ENCODE measurements at regions not wholly inside any gene's neighbourhood (a gene's known extent, or its start where the extent isn't known, plus 50 kb on each side); places are given as distances from the start of the nearest gene placed in this dataset.

DNA sequence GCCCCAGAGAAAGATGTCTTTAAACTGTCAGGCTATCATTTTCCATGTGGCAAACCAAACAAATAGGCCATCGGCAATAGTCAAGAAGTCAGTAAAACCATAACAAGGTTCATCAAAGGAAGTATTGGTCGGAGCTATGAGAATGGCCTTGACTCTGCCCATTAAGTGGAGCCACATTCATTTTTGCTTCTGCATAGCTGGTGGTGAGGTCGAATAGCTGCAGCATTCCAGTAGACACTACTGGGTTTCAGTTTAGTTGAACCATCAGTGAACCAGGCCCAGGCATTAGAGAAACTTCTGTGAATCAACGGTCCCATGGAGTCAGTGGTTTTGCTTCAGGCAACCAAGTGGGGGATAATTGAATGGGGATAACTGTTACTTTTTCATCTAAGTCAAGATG is 92.0 kb upstream of the MED14 start:
- no peak for TF ChIP-seq TAF1 (IDR thresholded peaks at IDR 0.05; ENCODE audit: borderline replicate concordance, low read depth, low read length)
- TF ChIP-seq POLR2AphosphoS5 (IDR thresholded peaks at IDR 0.05; ENCODE audit: low read depth, low read length), result no peak
- no peak for TF ChIP-seq POLR2A (IDR thresholded peaks at IDR 0.05; ENCODE audit: low read depth, low read length)
- FAIRE-seq (no peak), DNase-seq (ENCODE audit: insufficient read length) (no peak)

DNA sequence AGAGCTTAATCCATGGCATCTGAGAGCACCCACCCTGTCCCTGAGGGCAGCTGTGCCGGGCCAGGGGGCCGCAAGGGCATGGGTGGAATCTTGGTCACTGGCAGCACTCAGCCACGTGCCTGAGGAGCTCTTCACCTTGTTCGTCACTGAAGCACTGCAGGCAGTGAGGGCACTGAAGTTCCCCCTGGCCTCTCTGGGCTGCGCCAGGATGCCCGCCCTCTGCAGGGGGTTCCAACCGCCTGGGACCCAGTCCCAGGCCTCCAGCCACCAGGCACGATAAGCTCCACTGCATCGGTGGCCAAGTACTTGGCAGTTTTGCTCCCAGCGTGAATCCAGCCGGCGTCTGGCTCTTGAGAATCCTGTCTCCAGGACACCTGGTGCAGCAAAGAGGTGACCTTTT is 96.4 kb upstream of the MED14 start:
- no peak for DNase-seq (ENCODE audit: insufficient read length)
- TF ChIP-seq POLR2A (IDR thresholded peaks at IDR 0.05; ENCODE audit: low read depth, low read length) (no peak), TAF1 (IDR thresholded peaks at IDR 0.05; ENCODE audit: borderline replicate concordance, low read depth, low read length) (no peak), POLR2AphosphoS5 (IDR thresholded peaks at IDR 0.05; ENCODE audit: low read depth, low read length) (no peak)
- no peak for FAIRE-seq

DNA sequence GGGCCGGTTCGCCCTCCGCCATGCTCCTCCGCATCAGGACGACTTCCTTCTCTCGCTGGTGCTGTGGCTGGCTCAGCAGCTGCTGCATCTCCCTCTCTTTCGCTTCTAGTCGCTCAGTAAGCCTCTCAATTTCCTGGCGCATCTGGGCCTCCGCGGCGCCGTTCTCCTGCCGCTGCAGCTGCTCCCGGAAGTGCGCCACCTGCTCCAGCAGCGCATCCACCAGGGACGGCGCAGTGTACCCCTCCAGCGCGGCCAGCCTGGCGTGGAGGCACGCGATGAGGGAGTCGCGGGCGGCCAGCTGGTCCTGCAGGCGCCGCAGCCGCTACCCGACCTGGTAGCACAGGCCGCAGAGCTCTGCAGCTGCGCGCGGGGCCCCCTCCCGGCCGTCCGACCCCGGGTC is 97.4 kb upstream of the MED14 start:
- DNase-seq (ENCODE audit: insufficient read length), result no peak
- TF ChIP-seq POLR2AphosphoS5 (IDR thresholded peaks at IDR 0.05; ENCODE audit: low read depth, low read length), result no peak
- TF ChIP-seq TAF1 (IDR thresholded peaks at IDR 0.05; ENCODE audit: borderline replicate concordance, low read depth, low read length), result no peak
- TF ChIP-seq POLR2A (IDR thresholded peaks at IDR 0.05; ENCODE audit: low read depth, low read length), result no peak
- FAIRE-seq, result no peak

DNA sequence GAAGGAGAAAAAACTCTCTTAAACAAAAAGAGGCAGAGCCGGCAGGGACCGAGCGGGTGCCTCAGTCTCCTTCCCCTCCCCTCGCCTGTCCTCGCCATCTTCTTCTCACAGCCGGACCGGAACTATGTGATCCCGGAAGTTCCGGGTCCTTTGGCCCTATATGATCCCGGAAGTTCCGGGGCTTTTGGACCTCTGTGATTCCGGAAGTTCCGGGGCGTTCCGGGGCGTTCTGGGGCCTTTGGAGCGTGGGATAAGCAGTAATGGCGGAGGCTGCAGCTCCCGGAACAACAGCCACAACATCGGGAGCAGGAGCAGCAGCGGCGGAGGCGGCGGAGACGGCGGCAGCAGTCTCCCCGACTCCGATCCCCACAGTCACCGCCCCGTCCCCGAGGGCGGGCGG is 98.9 kb upstream of the MED14 start:
- FAIRE-seq (no peak), DNase-seq (ENCODE audit: insufficient read length) (no peak)
- TF ChIP-seq TAF1 (IDR thresholded peaks at IDR 0.05; ENCODE audit: borderline replicate concordance, low read depth, low read length) (no peak), POLR2A (IDR thresholded peaks at IDR 0.05; ENCODE audit: low read depth, low read length) (no peak), POLR2AphosphoS5 (IDR thresholded peaks at IDR 0.05; ENCODE audit: low read depth, low read length) (no peak)

DNA sequence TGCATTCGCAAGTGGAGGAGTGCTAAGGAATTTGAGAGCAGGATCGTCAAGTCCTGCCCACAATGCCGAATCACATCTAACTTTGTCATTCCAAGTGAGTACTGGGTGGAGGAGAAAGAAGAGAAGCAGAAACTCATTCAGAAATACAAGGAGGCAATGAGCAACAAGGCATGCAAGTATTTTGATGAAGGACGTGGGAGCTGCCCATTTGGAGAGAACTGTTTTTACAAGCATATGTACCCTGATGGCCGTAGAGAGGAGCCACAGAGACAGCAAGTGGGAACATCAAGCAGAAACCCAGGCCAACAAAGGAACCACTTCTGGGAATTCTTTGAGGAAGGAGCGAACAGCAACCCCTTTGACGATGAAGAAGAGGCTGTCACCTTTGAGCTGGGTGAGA is 100.2 kb upstream of the MED14 start:
- TF ChIP-seq POLR2A (IDR thresholded peaks at IDR 0.05; ENCODE audit: low read depth, low read length) (no peak), TAF1 (IDR thresholded peaks at IDR 0.05; ENCODE audit: borderline replicate concordance, low read depth, low read length) (no peak), POLR2AphosphoS5 (IDR thresholded peaks at IDR 0.05; ENCODE audit: low read depth, low read length) (no peak)
- DNase-seq (ENCODE audit: insufficient read length) (no peak), FAIRE-seq (no peak)

DNA sequence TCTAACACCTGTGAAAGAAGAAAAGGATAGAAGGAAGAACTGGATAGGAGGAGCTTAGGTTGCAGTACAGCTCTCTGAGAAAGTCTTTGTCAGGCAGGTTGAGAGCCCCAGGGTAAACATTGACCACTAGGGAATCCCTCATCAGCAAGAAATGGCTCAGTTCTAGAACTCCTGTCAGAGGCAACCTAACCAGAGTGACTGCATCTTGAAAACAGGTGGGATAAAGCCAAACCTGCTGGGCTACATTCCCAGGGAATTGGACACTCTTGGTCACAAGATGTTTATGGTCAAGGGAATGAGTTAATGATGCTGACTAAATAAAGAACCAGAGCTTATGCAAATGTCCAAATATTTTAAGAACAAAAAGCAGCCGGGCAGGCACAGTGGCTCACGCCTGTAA is 108.3 kb upstream of the MED14 start:
- DNase-seq (ENCODE audit: insufficient read length), result no peak
- no peak for TF ChIP-seq POLR2AphosphoS5 (IDR thresholded peaks at IDR 0.05; ENCODE audit: low read depth, low read length)
- TF ChIP-seq TAF1 (IDR thresholded peaks at IDR 0.05; ENCODE audit: borderline replicate concordance, low read depth, low read length), result no peak
- no peak for TF ChIP-seq POLR2A (IDR thresholded peaks at IDR 0.05; ENCODE audit: low read depth, low read length)
- no peak for FAIRE-seq

DNA sequence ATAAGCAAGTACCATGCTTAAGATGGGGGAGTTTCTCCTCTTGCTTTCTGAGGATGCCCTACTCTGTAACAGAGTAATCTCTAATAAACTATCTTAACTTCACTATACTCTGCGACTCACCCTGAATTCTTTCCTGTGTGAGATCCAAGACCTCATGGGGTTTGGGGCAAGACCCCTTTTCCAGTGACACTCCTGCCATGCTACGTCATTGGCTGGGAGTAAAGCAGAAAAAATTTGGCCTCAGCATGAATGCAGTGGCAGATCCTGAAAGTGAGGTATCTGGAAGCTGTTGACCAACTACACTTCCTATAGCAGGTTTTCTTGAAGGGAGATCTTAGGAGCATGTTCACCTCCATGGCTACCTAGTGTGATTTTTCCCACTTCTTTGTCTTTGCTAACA is 109.1 kb upstream of the MED14 start:
- TF ChIP-seq POLR2A (IDR thresholded peaks at IDR 0.05; ENCODE audit: low read depth, low read length) (no peak), TAF1 (IDR thresholded peaks at IDR 0.05; ENCODE audit: borderline replicate concordance, low read depth, low read length) (no peak), POLR2AphosphoS5 (IDR thresholded peaks at IDR 0.05; ENCODE audit: low read depth, low read length) (no peak)
- DNase-seq (ENCODE audit: insufficient read length) (no peak), FAIRE-seq (peak; percentile 42)

DNA sequence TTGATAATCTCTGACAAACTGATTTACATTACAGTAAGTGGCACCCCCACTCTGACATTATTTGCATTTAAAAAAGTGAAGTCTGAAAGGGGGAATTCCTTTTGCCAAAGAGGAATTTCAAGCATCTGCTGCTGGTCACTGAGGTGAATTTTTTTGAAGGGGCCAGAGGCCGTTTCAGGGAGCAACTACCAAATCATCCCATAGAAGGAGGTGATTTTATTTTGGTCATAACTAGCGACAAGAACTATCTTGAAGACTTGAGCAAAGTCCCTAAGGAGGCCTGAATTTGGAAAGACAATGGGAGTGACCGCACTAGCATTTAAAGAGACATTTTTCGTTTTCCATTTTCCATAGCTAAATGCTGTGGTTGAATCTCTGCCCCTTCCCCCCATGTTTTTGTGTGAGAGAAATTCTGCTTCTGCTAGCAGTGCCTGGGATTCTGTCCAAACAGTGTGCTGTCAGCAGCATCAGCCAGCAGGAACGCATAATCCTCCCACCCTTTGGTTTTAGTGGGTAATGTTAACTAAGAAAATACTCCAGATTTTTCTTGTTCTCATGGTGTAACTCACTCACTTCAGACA is 110.1 kb upstream of the MED14 start:
- DNase-seq (ENCODE audit: insufficient read length), result no peak
- TF ChIP-seq POLR2AphosphoS5 (IDR thresholded peaks at IDR 0.05; ENCODE audit: low read depth, low read length) (no peak), TAF1 (IDR thresholded peaks at IDR 0.05; ENCODE audit: borderline replicate concordance, low read depth, low read length) (no peak), POLR2A (IDR thresholded peaks at IDR 0.05; ENCODE audit: low read depth, low read length) (no peak)
- no peak for FAIRE-seq

DNA sequence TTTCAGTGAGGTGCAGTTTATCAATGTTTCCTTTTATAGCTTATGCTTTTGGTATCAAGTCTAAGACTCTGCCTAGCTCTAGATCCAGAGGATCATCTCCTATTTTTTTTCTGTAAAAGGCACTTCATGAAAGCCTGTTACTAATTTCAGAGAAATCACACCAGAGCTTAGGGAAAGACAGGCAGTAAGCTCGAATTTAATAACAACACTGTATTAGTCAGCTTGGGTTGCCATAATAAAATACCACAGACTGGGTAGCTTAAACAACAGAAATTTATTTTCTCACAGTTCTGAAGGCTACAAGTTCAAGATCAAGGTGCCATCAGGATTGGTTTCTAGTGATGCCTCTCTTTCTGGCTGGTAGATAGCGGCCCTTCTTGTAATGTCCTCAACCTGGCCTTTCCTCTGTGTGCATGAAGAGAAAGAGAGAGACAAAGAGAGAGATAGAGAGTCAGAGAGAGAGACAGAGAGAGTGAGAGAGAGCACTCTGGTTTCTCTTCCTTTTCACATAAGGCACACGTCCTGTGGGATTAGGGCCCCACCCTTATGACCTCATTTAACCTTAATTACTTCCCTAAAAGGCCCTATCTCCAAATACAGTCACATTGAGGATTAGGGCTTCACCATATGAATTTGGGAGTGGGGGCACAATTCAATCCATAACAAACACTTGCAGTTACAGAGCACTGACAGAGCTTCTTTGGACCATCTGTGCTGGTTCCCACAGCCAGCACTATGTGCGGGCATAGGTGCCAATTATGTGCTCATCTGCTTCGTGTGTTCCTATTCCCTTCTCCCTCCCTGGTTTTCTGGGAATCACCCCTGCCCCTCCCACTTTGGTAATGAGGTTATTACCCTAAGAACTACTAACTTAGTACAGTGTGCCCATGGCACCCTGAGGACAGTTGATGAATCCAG is 114.8 kb upstream of the MED14 start:
- TF ChIP-seq TAF1 (IDR thresholded peaks at IDR 0.05; ENCODE audit: borderline replicate concordance, low read depth, low read length) (no peak), POLR2AphosphoS5 (IDR thresholded peaks at IDR 0.05; ENCODE audit: low read depth, low read length) (no peak), POLR2A (IDR thresholded peaks at IDR 0.05; ENCODE audit: low read depth, low read length) (no peak)
- DNase-seq (ENCODE audit: insufficient read length) (no peak), FAIRE-seq (peak; percentile 74)

DNA sequence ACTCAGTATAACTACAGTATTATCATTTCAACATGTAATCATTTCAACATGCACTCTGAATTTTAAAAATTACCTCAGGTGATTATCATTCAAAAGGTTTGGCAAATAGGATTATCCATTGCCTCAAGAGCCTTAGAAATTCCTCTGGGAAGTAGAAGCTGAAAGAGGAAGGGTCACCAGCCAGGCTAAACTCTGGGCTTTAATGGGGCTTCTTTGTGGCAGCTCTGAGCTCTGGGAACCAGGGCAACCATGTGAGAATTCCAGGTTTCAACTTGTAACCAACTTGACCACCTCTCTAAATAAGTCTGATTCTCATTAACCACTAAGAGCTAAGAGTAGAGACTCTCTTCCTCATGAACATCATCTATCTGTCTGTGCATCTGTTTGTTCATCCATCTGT is 117.2 kb upstream of the MED14 start:
- no peak for DNase-seq (ENCODE audit: insufficient read length)
- no peak for TF ChIP-seq POLR2A (IDR thresholded peaks at IDR 0.05; ENCODE audit: low read depth, low read length)
- TF ChIP-seq TAF1 (IDR thresholded peaks at IDR 0.05; ENCODE audit: borderline replicate concordance, low read depth, low read length), result no peak
- no peak for TF ChIP-seq POLR2AphosphoS5 (IDR thresholded peaks at IDR 0.05; ENCODE audit: low read depth, low read length)
- no peak for FAIRE-seq

DNA sequence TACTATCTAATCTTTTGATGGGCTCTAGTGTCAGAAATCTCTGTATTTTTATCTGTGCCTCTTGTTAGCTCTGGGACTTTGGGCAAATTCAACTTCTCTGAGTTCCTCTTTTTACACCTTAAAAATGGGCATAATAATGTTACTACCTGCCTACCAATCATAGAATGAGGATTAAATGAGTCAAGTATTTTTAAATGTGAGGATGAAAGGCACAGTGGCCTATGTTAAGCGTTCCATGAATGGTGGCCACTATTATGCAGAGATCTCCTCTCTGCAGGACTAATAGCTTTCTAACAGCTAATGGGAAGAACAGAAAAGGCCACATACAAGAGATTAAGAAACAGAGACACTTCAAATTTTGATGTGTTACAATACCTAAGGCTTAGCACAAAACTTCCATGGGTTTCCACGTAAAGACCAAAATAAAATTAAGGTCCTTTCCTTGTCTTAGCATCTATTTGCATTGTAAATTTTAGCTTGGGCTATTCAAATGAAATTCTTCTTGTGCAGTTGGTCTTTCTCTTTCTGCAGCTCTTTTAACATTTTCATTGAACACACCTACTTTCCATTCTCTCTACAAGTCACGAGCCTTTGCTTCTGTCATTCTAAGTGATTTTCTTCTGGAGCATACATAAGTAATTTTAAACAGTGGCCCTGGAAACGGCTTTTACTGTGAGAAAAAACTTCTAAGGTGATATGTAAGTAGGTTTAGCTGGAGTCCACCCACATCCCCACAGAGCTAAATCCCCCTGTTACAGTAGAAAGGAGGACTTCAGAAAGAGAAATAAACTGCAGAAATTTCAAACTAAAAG is 117.9 kb upstream of the MED14 start:
- TF ChIP-seq TAF1 (IDR thresholded peaks at IDR 0.05; ENCODE audit: borderline replicate concordance, low read depth, low read length), result no peak
- DNase-seq (ENCODE audit: insufficient read length) (no peak), FAIRE-seq (no peak)

Measured in GM12892 (cell line).